Nephron (organoid): ENCODE measurements at regions not wholly inside any gene's neighbourhood (a gene's known extent, or its start where the extent isn't known, plus 50 kb on each side); places are given as distances from the start of the nearest gene placed in this dataset.

Source experiments
- H3K27ac Mint-ChIP-seq, 3 experiments: 2 replicates each; pipeline ENCODE4 v1.8.0; 2020; ENCODE audit warnings: mixed read lengths in 3 of 3, mild to moderate bottlenecking in 2 of 3, moderate library complexity in 1 of 3
- H3K27me3 Mint-ChIP-seq: 2 replicates; pipeline ENCODE4 v1.8.0; 2021; ENCODE audit warnings: low read depth, mild to moderate bottlenecking, moderate library complexity, mixed read lengths
- H3K36me3 Mint-ChIP-seq: 2 replicates; pipeline ENCODE4 v1.8.0; 2020; ENCODE audit warnings: low read depth, mixed read lengths
- H3K4me1 Mint-ChIP-seq: 2 replicates; pipeline ENCODE4 v1.8.0; 2020; ENCODE audit warnings: mixed read lengths
- H3K4me3 Mint-ChIP-seq, 3 experiments: 2 replicates each; pipeline ENCODE4 v1.8.0; 2020; ENCODE audit warnings: mild to moderate bottlenecking in 3 of 3, mixed read lengths in 3 of 3, moderate library complexity in 2 of 3
- H3K9me3 Mint-ChIP-seq: 2 replicates; pipeline ENCODE4 v1.8.0; 2020; ENCODE audit warnings: mixed read lengths
- CTCF ChIP-seq, 3 experiments: fragments of 200-600 bp; sonication (generic); IDR thresholded peaks; one replicate each; pipeline ENCODE4 v1.5.0; 2021; ENCODE audit warnings: antibody characterized with exemption in 3 of 3; ENCODE audit not compliant: unreplicated experiment in 3 of 3

GRCh38 chr3:176009256-176009655, 1150.1 kb downstream of the NAALADL2 start:
- no peaks in the 10 kb centered on the region for H3K36me3 Mint-ChIP-seq
- no peak overlapping the region for H3K27ac Mint-ChIP-seq
- H3K9me3 Mint-ChIP-seq: no peaks in the 10 kb centered on the region
- no peaks in the 10 kb centered on the region for H3K4me1 Mint-ChIP-seq
- no peaks in the 10 kb centered on the region for H3K27me3 Mint-ChIP-seq
- TF ChIP-seq CTCF (IDR thresholded peaks at IDR 0.05; ENCODE audit: unreplicated experiment in 3 of 3): no peak
- H3K4me3 Mint-ChIP-seq: no peak overlapping the region

- Mint-ChIP-seq H3K27ac (no peak overlapping the region), H3K27me3 (peaks cover 4% of the 10 kb centered on the region), H3K9me3 (no peaks in the 10 kb centered on the region), H3K36me3 (no peaks in the 10 kb centered on the region), H3K4me1 (no peaks in the 10 kb centered on the region), H3K4me3 (no peak overlapping the region)
- no peak for TF ChIP-seq CTCF (IDR thresholded peaks at IDR 0.05; ENCODE audit: unreplicated experiment in 3 of 3)
Observed at GRCh38 chr3:176005564-176005963, 1146.4 kb downstream of the NAALADL2 start.

GRCh38 chr3:175989161-175989560, 1130.0 kb downstream of the NAALADL2 start:
- TF ChIP-seq CTCF (IDR thresholded peaks at IDR 0.05; ENCODE audit: unreplicated experiment in 3 of 3): no peak
- H3K36me3 Mint-ChIP-seq: no peaks in the 10 kb centered on the region
- H3K27me3 Mint-ChIP-seq: no peaks in the 10 kb centered on the region
- no peaks in the 10 kb centered on the region for H3K4me1 Mint-ChIP-seq
- no peak overlapping the region for H3K4me3 Mint-ChIP-seq
- peaks cover 36% of the 10 kb centered on the region for H3K9me3 Mint-ChIP-seq
- no peak overlapping the region for H3K27ac Mint-ChIP-seq

- no peak overlapping the region for H3K27ac Mint-ChIP-seq
- no peak for TF ChIP-seq CTCF (IDR thresholded peaks at IDR 0.05; ENCODE audit: unreplicated experiment in 3 of 3)
- no peaks in the 10 kb centered on the region for H3K4me1 Mint-ChIP-seq
- no peak overlapping the region for H3K4me3 Mint-ChIP-seq
- H3K36me3 Mint-ChIP-seq: no peaks in the 10 kb centered on the region
- peaks cover 37% of the 10 kb centered on the region for H3K9me3 Mint-ChIP-seq
- no peaks in the 10 kb centered on the region for H3K27me3 Mint-ChIP-seq
Observed at GRCh38 chr3:175988401-175988800, 1129.3 kb downstream of the NAALADL2 start.

- TF ChIP-seq CTCF (IDR thresholded peaks at IDR 0.05; ENCODE audit: unreplicated experiment in 3 of 3): no peak
Observed at GRCh38 chr3:175985781-175986180, 1126.6 kb downstream of the NAALADL2 start.

GRCh38 chr3:175983379-175983778, 1124.2 kb downstream of the NAALADL2 start:
- Mint-ChIP-seq H3K27ac (no peak overlapping the region), H3K9me3 (peaks cover 39% of the 10 kb centered on the region), H3K27me3 (no peaks in the 10 kb centered on the region), H3K4me1 (peaks cover 5% of the 10 kb centered on the region), H3K4me3 (no peak overlapping the region), H3K36me3 (no peaks in the 10 kb centered on the region)
- no peak for TF ChIP-seq CTCF (IDR thresholded peaks at IDR 0.05; ENCODE audit: unreplicated experiment in 3 of 3)

More at GRCh38 chr3:175985781-175986180, 1126.6 kb downstream of the NAALADL2 start:
- H3K4me1 Mint-ChIP-seq: peaks cover 1% of the 10 kb centered on the region
- no peak overlapping the region for H3K4me3 Mint-ChIP-seq
- H3K9me3 Mint-ChIP-seq: peaks cover 37% of the 10 kb centered on the region
- no peak overlapping the region for H3K27ac Mint-ChIP-seq
- no peaks in the 10 kb centered on the region for H3K27me3 Mint-ChIP-seq
- H3K36me3 Mint-ChIP-seq: no peaks in the 10 kb centered on the region
